ENCODE measurements at regions not wholly inside any gene's neighbourhood (a gene's known extent, or its start where the extent isn't known, plus 50 kb on each side); places are given as distances from the start of the nearest gene placed in this dataset.

- CTCF ChIA-PET: interaction anchor here (1.5 kb wide), 1 partner anchor 9 kb away, joined by 4 read pairs; no protein-coding TSS in a partner anchor
- TF ChIP-seq NFRKB (IDR thresholded peaks at IDR 0.05) (no peak), PKNOX1 (IDR thresholded peaks at IDR 0.05) (no peak), FOXA1 (IDR thresholded peaks at IDR 0.05) (no peak), TARDBP (IDR thresholded peaks at IDR 0.05) (no peak), ZNF384 (IDR thresholded peaks at IDR 0.05) (no peak), ELF4 (IDR thresholded peaks at IDR 0.05) (no peak), LEF1 (IDR thresholded peaks at IDR 0.05; ENCODE audit: borderline replicate concordance) (no peak), ARNT (IDR thresholded peaks at IDR 0.05) (no peak), BHLHE40 (IDR thresholded peaks at IDR 0.05; ENCODE audit: borderline replicate concordance) (no peak), SP1 (IDR thresholded peaks at IDR 0.05) (no peak), FOXK2 (IDR thresholded peaks at IDR 0.05) (no peak), CTBP1 (IDR thresholded peaks at IDR 0.05; ENCODE audit: borderline replicate concordance) (no peak), SUZ12 (IDR thresholded peaks at IDR 0.05) (no peak), L3MBTL2 (conservative IDR thresholded peaks at IDR 0.05) (no peak), HDGF (IDR thresholded peaks at IDR 0.05; ENCODE audit: borderline replicate concordance) (no peak), FOXM1 (IDR thresholded peaks at IDR 0.05; ENCODE audit: borderline replicate concordance) (no peak)
- no peak for DNase-seq (ENCODE audit: extremely low spot score)
- POLR2A ChIA-PET: no interaction called here
Measured at GRCh38 chr20:56979125-56979524, 287.3 kb downstream of the BMP7 start.

- no peak for DNase-seq (ENCODE audit: extremely low spot score)
- no peak for TF ChIP-seq CTBP1 (IDR thresholded peaks at IDR 0.05; ENCODE audit: borderline replicate concordance)
- TF ChIP-seq FOXM1 (IDR thresholded peaks at IDR 0.05; ENCODE audit: borderline replicate concordance): no peak
- TF ChIP-seq HDGF (IDR thresholded peaks at IDR 0.05; ENCODE audit: borderline replicate concordance): no peak
- TF ChIP-seq ELF4 (IDR thresholded peaks at IDR 0.05): no peak
- TF ChIP-seq BHLHE40 (IDR thresholded peaks at IDR 0.05; ENCODE audit: borderline replicate concordance): no peak
- no peak for TF ChIP-seq PKNOX1 (IDR thresholded peaks at IDR 0.05)
- CTCF ChIA-PET: interaction anchor here (0.7 kb wide), 1 partner anchor 241 kb away, joined by 9 read pairs; no protein-coding TSS in a partner anchor
- POLR2A ChIA-PET: no interaction called here
Measured at GRCh38 chr20:56981301-56981700, 285.1 kb downstream of the BMP7 start.

- CTCF ChIA-PET: interaction anchor here (0.9 to 3.5 kb wide), 3 partner anchors 9 to 433 kb away, joined by 3 to 12 read pairs (median 4); no protein-coding TSS in a partner anchor
- TF ChIP-seq CTBP1 (IDR thresholded peaks at IDR 0.05; ENCODE audit: borderline replicate concordance) (no peak), FOXA1 (IDR thresholded peaks at IDR 0.05) (no peak), FOXM1 (IDR thresholded peaks at IDR 0.05; ENCODE audit: borderline replicate concordance) (no peak), FOXK2 (IDR thresholded peaks at IDR 0.05) (no peak), TARDBP (IDR thresholded peaks at IDR 0.05) (no peak), ARNT (IDR thresholded peaks at IDR 0.05) (no peak), SP1 (IDR thresholded peaks at IDR 0.05) (no peak), NFRKB (IDR thresholded peaks at IDR 0.05) (no peak), L3MBTL2 (conservative IDR thresholded peaks at IDR 0.05) (no peak), LEF1 (IDR thresholded peaks at IDR 0.05; ENCODE audit: borderline replicate concordance) (no peak), ELF4 (IDR thresholded peaks at IDR 0.05) (no peak), PKNOX1 (IDR thresholded peaks at IDR 0.05) (no peak), BHLHE40 (IDR thresholded peaks at IDR 0.05; ENCODE audit: borderline replicate concordance) (no peak), ZNF384 (IDR thresholded peaks at IDR 0.05) (no peak), SUZ12 (IDR thresholded peaks at IDR 0.05) (no peak), HDGF (IDR thresholded peaks at IDR 0.05; ENCODE audit: borderline replicate concordance) (no peak)
- POLR2A ChIA-PET: no interaction called here
Measured at GRCh38 chr20:56983813-56984212, 282.6 kb downstream of the BMP7 start.

GRCh38 chr20:56985066-56985685 lies 281.3 kb downstream of the BMP7 start:
- ChIA-PET POLR2A (no interaction called here), CTCF (interaction anchor here (3.5 kb wide), 1 partner anchor 11 kb away, joined by 12 read pairs; no protein-coding TSS in a partner anchor)
- TF ChIP-seq ARNT (IDR thresholded peaks at IDR 0.05) (no peak), L3MBTL2 (conservative IDR thresholded peaks at IDR 0.05) (no peak), BHLHE40 (IDR thresholded peaks at IDR 0.05; ENCODE audit: borderline replicate concordance) (no peak), CTBP1 (IDR thresholded peaks at IDR 0.05; ENCODE audit: borderline replicate concordance) (no peak)
- DNase-seq (ENCODE audit: extremely low spot score): no peak

More at GRCh38 chr20:56983813-56984212, 282.6 kb downstream of the BMP7 start:
- DNase-seq (ENCODE audit: extremely low spot score): no peak

GRCh38 chr20:56986476-56986875 lies 280.0 kb downstream of the BMP7 start:
- DNase-seq (ENCODE audit: extremely low spot score): no peak
- ChIA-PET POLR2A (no interaction called here), CTCF (no interaction called here)
- TF ChIP-seq HDGF (IDR thresholded peaks at IDR 0.05; ENCODE audit: borderline replicate concordance) (no peak), FOXK2 (IDR thresholded peaks at IDR 0.05) (no peak), CTBP1 (IDR thresholded peaks at IDR 0.05; ENCODE audit: borderline replicate concordance) (no peak), L3MBTL2 (conservative IDR thresholded peaks at IDR 0.05) (no peak), BHLHE40 (IDR thresholded peaks at IDR 0.05; ENCODE audit: borderline replicate concordance) (no peak), FOXM1 (IDR thresholded peaks at IDR 0.05; ENCODE audit: borderline replicate concordance) (no peak), SUZ12 (IDR thresholded peaks at IDR 0.05) (no peak), PKNOX1 (IDR thresholded peaks at IDR 0.05) (no peak), NFRKB (IDR thresholded peaks at IDR 0.05) (no peak), SP1 (IDR thresholded peaks at IDR 0.05) (no peak), FOXA1 (IDR thresholded peaks at IDR 0.05) (no peak), LEF1 (IDR thresholded peaks at IDR 0.05; ENCODE audit: borderline replicate concordance) (no peak), ARNT (IDR thresholded peaks at IDR 0.05) (no peak), ELF4 (IDR thresholded peaks at IDR 0.05) (no peak), TARDBP (IDR thresholded peaks at IDR 0.05) (no peak), ZNF384 (IDR thresholded peaks at IDR 0.05) (no peak)

All from HEK293T (cell line).